ENCODE measurements at regions not wholly inside any gene's neighbourhood (a gene's known extent, or its start where the extent isn't known, plus 50 kb on each side); places are given as distances from the start of the nearest gene placed in this dataset.
"Not testable (repeated sequence)": the region's sequence is repeated elsewhere in the genome, so short reads cannot be mapped to it uniquely, and the experiment has no call there.

GRCh38 chr4:130035391-130035790, 939.4 kb downstream of the C4orf33 start:
- no peaks in the 10 kb centered on the region for H4K20me1 ChIP-seq (ENCODE audit: insufficient read depth)
- H3K9ac ChIP-seq (ENCODE audit: low read length): no peak overlapping the region
- no peak overlapping the region for H3K27ac ChIP-seq (ENCODE audit: low read length)
- no peaks in the 10 kb centered on the region for H3K79me2 ChIP-seq (replicated peaks; ENCODE audit: insufficient read depth, low read length)
- no peaks in the 10 kb centered on the region for H3K9me2 ChIP-seq (ENCODE audit: insufficient read depth, low read length)
- H3F3A ChIP-seq (ENCODE audit: insufficient read depth, low read length, poor library complexity, severe bottlenecking): no peaks in the 10 kb centered on the region
- H2AFZ ChIP-seq (ENCODE audit: low read depth, low read length): no peak overlapping the region
- H3K4me2 ChIP-seq (ENCODE audit: low read length): no peak overlapping the region
- H3K36me3 ChIP-seq (ENCODE audit: insufficient read depth, low read length): no peaks in the 10 kb centered on the region
- no peaks in the 10 kb centered on the region for H3K27me3 ChIP-seq (ENCODE audit: insufficient read depth, low read depth, low read length)
- H3K4me3 ChIP-seq (ENCODE audit: low read length): no peak overlapping the region
- H3K9me3 ChIP-seq (ENCODE audit: low read length): no peaks in the 10 kb centered on the region
- no peak for TF ChIP-seq RAD21 (conservative IDR thresholded peaks at IDR 0.05)
- TF ChIP-seq MXI1 (conservative IDR thresholded peaks at IDR 0.05; ENCODE audit: poor library complexity, severe bottlenecking): no peak
- TF ChIP-seq CTCF (IDR thresholded peaks at IDR 0.05; ENCODE audit: poor library complexity, severe bottlenecking): no peak
- no peak for TF ChIP-seq EZH2 (IDR thresholded peaks at IDR 0.05; ENCODE audit: borderline replicate concordance, insufficient read depth, low read length, poor library complexity, severe bottlenecking)
- TF ChIP-seq TAF1 (IDR thresholded peaks at IDR 0.05; ENCODE audit: low read depth): no peak

GRCh38 chr4:130037866-130038265, 941.9 kb downstream of the C4orf33 start:
- H3K27me3 ChIP-seq (ENCODE audit: insufficient read depth, low read depth, low read length); H4K20me1 ChIP-seq (ENCODE audit: insufficient read depth); H2AFZ ChIP-seq (ENCODE audit: low read depth, low read length); H3K27ac ChIP-seq (ENCODE audit: low read length); H3F3A ChIP-seq (ENCODE audit: insufficient read depth, low read length, poor library complexity, severe bottlenecking); H3K36me3 ChIP-seq (ENCODE audit: insufficient read depth, low read length); H3K4me3 ChIP-seq (ENCODE audit: low read length); H3K9me2 ChIP-seq (ENCODE audit: insufficient read depth, low read length); H3K9ac ChIP-seq (ENCODE audit: low read length); H3K9me3 ChIP-seq (ENCODE audit: low read length); H3K79me2 ChIP-seq (replicated peaks; ENCODE audit: insufficient read depth, low read length); H3K4me2 ChIP-seq (ENCODE audit: low read length): not testable (repeated sequence)

- H3K9me2 ChIP-seq (ENCODE audit: insufficient read depth, low read length); H3K36me3 ChIP-seq (ENCODE audit: insufficient read depth, low read length); H3K27me3 ChIP-seq (ENCODE audit: insufficient read depth, low read depth, low read length); H3F3A ChIP-seq (ENCODE audit: insufficient read depth, low read length, poor library complexity, severe bottlenecking); H3K4me3 ChIP-seq (ENCODE audit: low read length); H3K9me3 ChIP-seq (ENCODE audit: low read length); H3K27ac ChIP-seq (ENCODE audit: low read length); H4K20me1 ChIP-seq (ENCODE audit: insufficient read depth); H3K79me2 ChIP-seq (replicated peaks; ENCODE audit: insufficient read depth, low read length); H3K4me2 ChIP-seq (ENCODE audit: low read length); H3K9ac ChIP-seq (ENCODE audit: low read length); H2AFZ ChIP-seq (ENCODE audit: low read depth, low read length): not testable (repeated sequence)
Measured at GRCh38 chr4:130038540-130038939, 942.6 kb downstream of the C4orf33 start.

GRCh38 chr4:130043732-130044160, 947.8 kb downstream of the C4orf33 start:
- H3K27me3 ChIP-seq (ENCODE audit: insufficient read depth, low read depth, low read length): no peaks in the 10 kb centered on the region
- H3K36me3 ChIP-seq (ENCODE audit: insufficient read depth, low read length): no peaks in the 10 kb centered on the region
- no peaks in the 10 kb centered on the region for H3K9me3 ChIP-seq (ENCODE audit: low read length)
- no peak overlapping the region for H3K4me3 ChIP-seq (ENCODE audit: low read length)
- no peak for TF ChIP-seq TAF1 (IDR thresholded peaks at IDR 0.05; ENCODE audit: low read depth)
- TF ChIP-seq CTCF (IDR thresholded peaks at IDR 0.05; ENCODE audit: poor library complexity, severe bottlenecking): no peak
- no peak for TF ChIP-seq POLR2AphosphoS5 (IDR thresholded peaks at IDR 0.05)
- no peak for TF ChIP-seq SMC3 (conservative IDR thresholded peaks at IDR 0.05; ENCODE audit: poor library complexity)
- no peak for TF ChIP-seq MXI1 (conservative IDR thresholded peaks at IDR 0.05; ENCODE audit: poor library complexity, severe bottlenecking)
- no peak for TF ChIP-seq EP300 (conservative IDR thresholded peaks at IDR 0.05; ENCODE audit: poor library complexity, severe bottlenecking)
- TF ChIP-seq REST (IDR thresholded peaks at IDR 0.05; ENCODE audit: borderline replicate concordance): no peak
- no peak for TF ChIP-seq EZH2 (IDR thresholded peaks at IDR 0.05; ENCODE audit: borderline replicate concordance, insufficient read depth, low read length, poor library complexity, severe bottlenecking)
- TF ChIP-seq RAD21 (conservative IDR thresholded peaks at IDR 0.05): no peak
- no peaks in the 10 kb centered on the region for H3F3A ChIP-seq (ENCODE audit: insufficient read depth, low read length, poor library complexity, severe bottlenecking)
- H3K4me2 ChIP-seq (ENCODE audit: low read length): no peak overlapping the region
- no peaks in the 10 kb centered on the region for H4K20me1 ChIP-seq (ENCODE audit: insufficient read depth)
- H2AFZ ChIP-seq (ENCODE audit: low read depth, low read length): no peak overlapping the region
- no peak overlapping the region for H3K9ac ChIP-seq (ENCODE audit: low read length)
- no peak overlapping the region for H3K27ac ChIP-seq (ENCODE audit: low read length)
- no peaks in the 10 kb centered on the region for H3K9me2 ChIP-seq (ENCODE audit: insufficient read depth, low read length)
- no peaks in the 10 kb centered on the region for H3K79me2 ChIP-seq (replicated peaks; ENCODE audit: insufficient read depth, low read length)

All from neural cell (in vitro differentiated cells).